ENCODE measurements at regions not wholly inside any gene's neighbourhood (a gene's known extent, or its start where the extent isn't known, plus 50 kb on each side); places are given as distances from the start of the nearest gene placed in this dataset.

GRCh38 chr7:135859538-135859937 is 110.9 kb upstream of the FAM180A start:
- no peak overlapping the region for H3K9ac ChIP-seq (ENCODE audit: low read depth, low read length)
- H3K4ac ChIP-seq (ENCODE audit: low read depth, low read length): no peak overlapping the region
- H4K91ac ChIP-seq (ENCODE audit: insufficient read depth, low read depth, low read length): no peak overlapping the region
- dilution Hi-C loops (cut with HindIII; ENCODE audit: low sequenced_read_pairs, unreplicated experiment): no loop called here
- H3K4me3 ChIP-seq (ENCODE audit: insufficient read depth, low read depth, low read length): no peak overlapping the region
- H3K79me1 ChIP-seq (ENCODE audit: low read depth in 1 of 2, low read length in 2 of 2): no peaks in the 10 kb centered on the region
- H4K8ac ChIP-seq (ENCODE audit: low read depth in 2 of 2, low read length in 2 of 2): no peak overlapping the region
- no peak overlapping the region for H3K27ac ChIP-seq (ENCODE audit: insufficient read depth, low read length)
- no peak overlapping the region for H4K5ac ChIP-seq (ENCODE audit: low read depth, low read length)
- no peaks in the 10 kb centered on the region for H4K20me1 ChIP-seq (ENCODE audit: insufficient read depth, low read length)
- no peak overlapping the region for H3K56ac ChIP-seq (ENCODE audit: extremely low read depth, insufficient read depth, low read length)
- intact Hi-C loops (cut with micrococcal nuclease): no loop called here
- DNase-seq (peak; percentile 29), ATAC-seq (ENCODE audit: low read depth) (peak; percentile 70)
- no peak for TF ChIP-seq RCOR1 (IDR thresholded peaks at IDR 0.05; ENCODE audit: insufficient replicate concordance, low read length)
- TF ChIP-seq MXI1 (IDR thresholded peaks at IDR 0.05; ENCODE audit: borderline replicate concordance, low read depth, low read length): no peak
- no peak for TF ChIP-seq BHLHE40 (IDR thresholded peaks at IDR 0.05; ENCODE audit: low read depth, low read length)
- no peak for TF ChIP-seq CEBPB (IDR thresholded peaks at IDR 0.05; ENCODE audit: low read depth, low read length)
- no peak for TF ChIP-seq CHD1 (IDR thresholded peaks at IDR 0.05; ENCODE audit: low read depth, low read length)
- no peak for TF ChIP-seq FOS (IDR thresholded peaks at IDR 0.05; ENCODE audit: low read depth, low read length)
- TF ChIP-seq NFE2L2 (IDR thresholded peaks at IDR 0.05; ENCODE audit: low read depth, low read length): no peak
- no peak for TF ChIP-seq USF2 (IDR thresholded peaks at IDR 0.05; ENCODE audit: low read depth, low read length)
- TF ChIP-seq RAD21 (IDR thresholded peaks at IDR 0.05; ENCODE audit: low read length): no peak
- no peak for TF ChIP-seq ELK1 (IDR thresholded peaks at IDR 0.05; ENCODE audit: borderline replicate concordance, low read depth, low read length)
- TF ChIP-seq MAZ (IDR thresholded peaks at IDR 0.05; ENCODE audit: borderline replicate concordance, low read depth, low read length): no peak
- no peak for TF ChIP-seq SMC3 (IDR thresholded peaks at IDR 0.05; ENCODE audit: low read depth, low read length)
- WGBS, 2 experiments (ENCODE audit: extremely low coverage in 2 of 2, insufficient read length in 1 of 2): no CpG with 5 or more reads among the region's 2 CpGs
- H2AFZ ChIP-seq (replicated peaks; ENCODE audit: low read length, poor library complexity): no peak overlapping the region
- no peak overlapping the region for H2BK15ac ChIP-seq (ENCODE audit: low read depth, low read length)
- no peak overlapping the region for H2BK120ac ChIP-seq (ENCODE audit: low read depth, low read length)
- peaks cover 1% of the 10 kb centered on the region; the same call in 1 of the 2 replicates for H3K4me1 ChIP-seq (ENCODE audit: control insufficient read depth, insufficient read depth, low read length)
- H2AK9ac ChIP-seq (replicated peaks; ENCODE audit: low read depth, low read length, poor library complexity): no peak overlapping the region
- H3K36me3 ChIP-seq (ENCODE audit: control insufficient read depth, insufficient read depth, low read length): no peaks in the 10 kb centered on the region
- H3K14ac ChIP-seq (replicated peaks; ENCODE audit: low read depth, low read length): no peak overlapping the region
- in situ Hi-C loops (cut with MboI; ENCODE audit: low sequenced_read_pairs): no loop called here
- H3K27me3 ChIP-seq (ENCODE audit: control insufficient read depth, insufficient read depth, low read length): peaks cover 8% of the 10 kb centered on the region
- 0 out of 2 replicates have a peak, but pooled peaks cover 2% of the 10 kb centered on the region for H3K9me3 ChIP-seq (ENCODE audit: control insufficient read depth, insufficient read depth, low read length)
- BruUV-seq (replicated peaks): no TSS peak
- no peak overlapping the region for H2BK20ac ChIP-seq (ENCODE audit: low read depth, low read length)
- CTCF ChIA-PET: no interaction called here
- no peak overlapping the region for H2AK5ac ChIP-seq (ENCODE audit: low read depth, low read length)
- H3K18ac ChIP-seq (ENCODE audit: low read depth, low read length): no peak overlapping the region
- no peaks in the 10 kb centered on the region; the same call in 1 of the 2 replicates for H3K9me1 ChIP-seq (ENCODE audit: insufficient read depth, low read length)
- POLR2A ChIA-PET (ENCODE audit: unreplicated experiment): no interaction called here
- H2BK5ac ChIP-seq (ENCODE audit: low read depth, low read length, poor library complexity, severe bottlenecking): no peak overlapping the region
- H3K23ac ChIP-seq (ENCODE audit: low read depth, low read length): no peak overlapping the region
- H3K4me2 ChIP-seq (ENCODE audit: low read depth, low read length): no peak overlapping the region

Data from IMR-90 (cell line).